Thymus (tissue), 11 donors: ENCODE measurements at regions not wholly inside any gene's neighbourhood (a gene's known extent, or its start where the extent isn't known, plus 50 kb on each side); places are given as distances from the start of the nearest gene placed in this dataset.

Experiments
- DNase-seq, 9 donors: peaks; one replicate each; pipeline ENCODE4 v3.0.0-alpha.2; 2013; ENCODE audit warnings: low spot score in 9 of 9, low read depth in 6 of 9, missing footprints in 1 of 9
- H3K27ac ChIP-seq, 2 donors: one replicate each; pipeline ENCODE4 v1.5.1; 2013; ENCODE audit warnings: control low read depth in 1 of 2, low read depth in 1 of 2, low read length in 1 of 2, mild to moderate bottlenecking in 1 of 2, moderate library complexity in 1 of 2
- H3K27me3 ChIP-seq, 2 donors: one replicate each; pipeline ENCODE4 v1.5.1; 2013; ENCODE audit warnings: low read length in 1 of 2; ENCODE audit not compliant: control insufficient read depth in 2 of 2, insufficient read depth in 1 of 2
- H3K36me3 ChIP-seq, 2 donors: one replicate each; pipeline ENCODE4 v1.5.1; 2013; ENCODE audit warnings: low read length in 1 of 2, mild to moderate bottlenecking in 1 of 2, moderate library complexity in 1 of 2; ENCODE audit not compliant: control insufficient read depth in 2 of 2, insufficient read depth in 2 of 2
- H3K4me1 ChIP-seq, 2 donors: one replicate each; pipeline ENCODE4 v1.5.1; 2013; ENCODE audit warnings: low read length in 2 of 2; ENCODE audit not compliant: control insufficient read depth in 2 of 2, insufficient read depth in 2 of 2
- H3K4me3 ChIP-seq, 2 donors: one replicate each; pipeline ENCODE4 v1.5.1; 2013; ENCODE audit warnings: low read length in 2 of 2, control low read depth in 1 of 2, mild to moderate bottlenecking in 1 of 2
- H3K9me3 ChIP-seq, 2 donors: one replicate each; pipeline ENCODE4 v1.5.1; 2013; ENCODE audit warnings: low read length in 1 of 2, mild to moderate bottlenecking in 1 of 2; ENCODE audit not compliant: control insufficient read depth in 2 of 2, insufficient read depth in 1 of 2
- WGBS: extraction: QIAGEN DNeasy Blood & Tissue Kit; methylation state at CpG from one replicate; pipeline ENCODE4 v1.1.7; 2013; 5-methylcytosine and 5-hydroxymethylcytosine counted together
- donor health status: healthy.

DNA sequence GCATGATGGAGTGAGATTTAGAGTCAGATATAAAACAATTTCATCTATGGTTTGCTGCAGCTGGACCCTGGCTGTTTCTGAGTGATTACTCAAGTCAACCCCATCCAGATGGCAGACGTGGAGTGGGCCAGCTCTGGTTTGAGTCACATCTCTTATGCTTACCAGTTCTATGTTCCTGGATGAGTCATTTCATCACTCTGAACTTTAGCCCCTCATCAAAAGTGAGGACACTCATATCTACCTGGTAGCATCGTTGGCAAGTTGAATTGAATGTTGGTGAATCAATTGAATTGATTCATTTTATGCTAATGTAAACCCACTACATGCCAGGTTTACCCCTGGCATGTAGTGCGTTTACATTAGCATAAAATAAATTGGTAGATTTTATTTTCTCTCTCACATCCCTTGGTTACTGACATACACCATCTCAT is 176.4 kb downstream of the FGF18 start:
- Histone ChIP-seq H3K4me1 (peaks cover 0 to 2% of the 10 kb centered on the region in 2 donors), H3K9me3 (peaks cover 2 to 5% of the 10 kb centered on the region in 2 donors), H3K27me3 (no peaks in the 10 kb centered on the region), H3K36me3 (no peaks in the 10 kb centered on the region), H3K27ac (no peak overlapping the region), H3K4me3 (no peak overlapping the region)
- WGBS: 93% methylated on average over 3 of the region's 3 CpGs
- DNase-seq: no peak

DNA sequence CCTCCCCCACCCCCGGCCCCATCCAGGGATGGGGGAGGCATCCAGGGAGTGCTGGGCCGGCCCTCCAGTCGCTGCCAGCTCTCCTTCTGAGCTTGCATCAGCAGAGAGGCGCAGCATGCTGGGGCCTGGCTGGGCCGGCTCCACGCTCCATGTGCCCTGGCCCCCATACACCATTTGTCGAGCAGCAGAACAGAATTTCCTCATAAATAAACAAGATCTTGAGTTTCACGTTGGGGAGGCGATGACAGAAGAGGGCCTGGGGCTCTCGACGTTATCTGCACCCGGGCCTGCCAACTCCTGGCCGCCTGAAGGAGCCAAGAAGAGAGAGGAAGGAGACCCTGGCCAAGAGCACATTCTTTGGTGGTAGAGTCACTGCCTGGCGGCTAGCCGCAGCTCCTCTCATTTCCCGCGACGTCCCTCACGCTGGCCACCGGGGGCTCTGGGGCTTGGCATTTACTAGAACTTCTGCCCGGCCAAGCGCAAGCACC is 177.0 kb downstream of the FGF18 start:
- Histone ChIP-seq H3K36me3 (no peaks in the 10 kb centered on the region), H3K9me3 (peaks cover 2 to 5% of the 10 kb centered on the region in 2 donors), H3K4me1 (peaks cover 0 to 2% of the 10 kb centered on the region in 2 donors), H3K27ac (peak overlapping the region in 1 of 2 donors; percentile 2), H3K27me3 (no peaks in the 10 kb centered on the region), H3K4me3 (no peak overlapping the region)
- WGBS: 91% methylated on average over 22 of the region's 22 CpGs
- no peak for DNase-seq

DNA sequence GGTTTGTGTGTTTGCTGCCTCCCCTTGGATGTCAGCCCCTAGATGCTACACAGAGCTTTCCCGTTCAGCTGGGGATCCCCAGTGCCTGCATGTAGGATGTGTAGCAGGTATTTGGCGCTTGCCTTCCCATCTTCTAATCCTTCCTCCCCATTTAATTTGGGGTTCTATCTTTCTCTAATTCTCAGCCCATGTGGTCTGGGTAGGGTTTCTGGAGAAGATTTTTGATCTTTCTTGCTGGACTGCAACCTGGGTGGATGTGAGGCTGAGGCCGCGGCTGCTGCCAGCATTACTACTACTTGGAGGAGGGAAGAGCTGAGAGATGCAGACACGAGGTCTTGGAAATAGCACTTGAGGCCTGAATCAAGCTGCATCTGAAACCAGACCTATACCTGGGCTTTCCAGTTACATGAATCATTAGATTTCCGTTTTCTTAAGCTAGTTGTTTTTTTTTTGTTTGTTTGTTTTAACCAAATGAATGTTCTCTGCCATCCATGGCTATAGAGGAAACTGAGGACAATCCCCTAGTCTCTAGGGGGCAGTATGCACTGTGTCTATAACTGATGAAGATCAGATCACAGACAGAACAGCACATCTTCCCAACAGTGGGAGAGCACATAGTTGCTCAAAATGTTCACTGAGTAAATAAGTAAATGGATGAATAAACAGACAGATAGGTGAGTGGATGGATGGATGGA is 178.6 kb downstream of the FGF18 start:
- Histone ChIP-seq H3K36me3 (no peaks in the 10 kb centered on the region), H3K27me3 (no peaks in the 10 kb centered on the region), H3K4me3 (no peak overlapping the region), H3K9me3 (peaks cover 2 to 5% of the 10 kb centered on the region in 2 donors), H3K4me1 (peaks cover 0 to 2% of the 10 kb centered on the region in 2 donors), H3K27ac (no peak overlapping the region)
- no peak for DNase-seq
- WGBS: 94% methylated on average over 6 of the region's 6 CpGs

DNA sequence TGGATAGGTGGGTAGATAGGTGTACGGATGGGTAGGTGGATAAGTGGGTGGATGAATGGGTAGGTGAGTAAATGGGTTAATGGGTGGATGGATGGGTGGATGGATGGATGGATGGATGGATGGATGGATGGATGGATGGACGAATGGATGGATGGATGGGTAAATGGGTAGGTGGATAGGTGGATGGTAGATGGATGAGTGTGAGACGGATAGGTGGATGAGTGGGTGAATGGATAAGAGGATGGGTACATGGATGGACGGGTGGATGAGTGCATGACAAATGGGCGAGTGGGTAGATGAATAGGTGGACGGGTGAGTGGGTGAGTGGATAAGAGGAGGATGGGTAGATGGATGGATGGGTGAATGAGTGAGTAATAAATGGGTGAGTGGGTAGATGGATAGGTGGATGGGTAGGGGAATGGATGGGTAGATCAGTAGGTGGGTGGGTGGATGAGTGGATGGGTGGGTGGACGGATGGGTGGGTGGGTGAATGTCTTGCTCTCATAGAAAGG is 179.2 kb downstream of the FGF18 start:
- WGBS: 95% methylated on average over 7 of the region's 7 CpGs
- no peak for DNase-seq
- peaks cover 2 to 5% of the 10 kb centered on the region in 2 donors for H3K9me3 ChIP-seq
- no peaks in the 10 kb centered on the region for H3K27me3 ChIP-seq
- no peak overlapping the region for H3K4me3 ChIP-seq
- H3K4me1 ChIP-seq: peaks cover 0 to 2% of the 10 kb centered on the region in 2 donors
- H3K27ac ChIP-seq: no peak overlapping the region
- H3K36me3 ChIP-seq: no peaks in the 10 kb centered on the region

DNA sequence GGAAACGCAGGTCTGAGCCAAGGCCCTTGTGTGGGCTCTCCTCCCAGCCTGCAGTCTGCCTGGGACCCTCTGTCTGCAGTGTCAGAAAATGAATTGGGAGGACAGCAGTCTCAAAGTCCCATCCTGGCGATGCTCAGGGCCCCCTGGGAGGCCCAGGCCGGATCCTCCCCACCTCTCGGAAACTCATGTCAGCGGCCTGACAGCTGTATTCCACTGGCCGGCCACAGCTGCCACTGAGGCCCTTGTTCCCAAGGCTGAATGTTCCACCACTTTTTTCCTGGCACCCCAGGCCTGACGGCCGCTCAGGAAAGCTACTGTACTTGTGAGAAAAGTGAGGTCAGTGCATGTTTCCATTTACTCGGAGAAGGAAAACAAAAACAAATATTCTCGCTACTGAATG is 180.0 kb downstream of the FGF18 start:
- 96% methylated on average over 10 of the region's 10 CpGs for WGBS
- DNase-seq: no peak
- H3K9me3 ChIP-seq: peaks cover 2 to 5% of the 10 kb centered on the region in 2 donors
- H3K27ac ChIP-seq: no peak overlapping the region
- H3K27me3 ChIP-seq: no peaks in the 10 kb centered on the region
- H3K4me1 ChIP-seq: peaks cover 0 to 2% of the 10 kb centered on the region in 2 donors
- no peak overlapping the region for H3K4me3 ChIP-seq
- H3K36me3 ChIP-seq: no peaks in the 10 kb centered on the region

DNA sequence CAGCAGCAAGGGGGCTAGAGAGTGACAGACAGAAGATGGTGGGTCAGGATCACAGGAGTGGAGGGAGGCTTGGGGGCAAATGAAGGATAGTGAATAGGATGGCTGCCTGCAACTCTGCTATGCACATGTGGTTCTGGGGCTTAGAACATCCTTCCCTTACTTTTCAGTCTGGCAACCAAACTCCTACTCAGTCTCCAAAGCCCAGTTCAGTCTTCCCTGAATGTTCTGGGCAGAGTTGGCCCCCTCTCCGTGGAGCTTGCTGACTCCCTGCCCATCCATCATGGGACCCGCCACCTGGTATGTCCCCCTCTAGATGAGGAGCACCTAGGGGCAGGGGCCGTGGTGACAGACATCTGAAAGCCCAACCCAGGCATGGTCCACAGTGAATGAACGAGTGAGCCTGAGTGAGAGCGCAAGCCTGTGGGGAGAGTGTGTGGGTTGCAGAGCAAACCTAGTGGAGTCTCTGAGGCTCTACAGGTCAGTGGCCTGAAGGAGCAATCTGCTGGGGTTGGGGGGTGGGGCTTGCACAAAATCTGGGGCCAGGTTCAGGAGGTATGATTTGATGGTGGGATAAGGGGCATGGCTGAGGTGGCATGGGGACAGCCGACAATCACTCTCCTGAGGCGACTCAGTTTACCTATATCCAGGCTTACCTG is 180.6 kb downstream of the FGF18 start:
- Histone ChIP-seq H3K9me3 (peaks cover 2 to 5% of the 10 kb centered on the region in 2 donors), H3K27me3 (no peaks in the 10 kb centered on the region), H3K4me3 (no peak overlapping the region), H3K36me3 (no peaks in the 10 kb centered on the region), H3K4me1 (peaks cover 0 to 2% of the 10 kb centered on the region in 2 donors), H3K27ac (no peak overlapping the region)
- DNase-seq: no peak
- 92% methylated on average over 7 of the region's 7 CpGs for WGBS

DNA sequence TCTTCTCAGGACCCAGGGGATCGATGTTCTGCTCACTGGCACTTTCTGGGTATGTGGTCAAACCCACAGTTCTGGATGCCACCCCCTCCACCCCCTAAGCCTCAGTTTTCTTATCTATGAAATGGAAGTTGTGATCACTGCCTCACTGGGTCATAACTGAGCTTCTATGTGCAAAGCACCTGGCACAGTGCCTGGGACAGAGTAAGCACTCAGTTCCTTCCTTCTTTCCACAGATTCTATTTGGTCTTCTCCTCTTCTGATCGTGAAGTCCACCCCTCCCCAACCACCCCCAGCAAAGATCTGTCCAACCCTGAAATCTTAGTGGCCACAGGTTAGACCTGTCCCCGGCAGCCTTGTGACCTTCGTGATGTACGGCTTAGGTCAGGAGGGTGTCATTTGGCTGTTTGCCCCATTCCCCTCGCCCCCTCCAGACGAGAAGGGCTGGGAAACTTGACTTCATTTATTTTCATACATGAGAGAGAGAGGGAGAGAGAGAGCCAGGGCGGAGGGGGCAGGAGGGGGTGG is 181.4 kb downstream of the FGF18 start:
- no peaks in the 10 kb centered on the region for H3K27me3 ChIP-seq
- no peak overlapping the region for H3K27ac ChIP-seq
- peaks cover 2 to 5% of the 10 kb centered on the region in 2 donors for H3K9me3 ChIP-seq
- H3K4me3 ChIP-seq: no peak overlapping the region
- peaks cover 0 to 2% of the 10 kb centered on the region in 2 donors for H3K4me1 ChIP-seq
- WGBS: 2% methylated on average over 8 of the region's 8 CpGs
- H3K36me3 ChIP-seq: no peaks in the 10 kb centered on the region
- no peak for DNase-seq

DNA sequence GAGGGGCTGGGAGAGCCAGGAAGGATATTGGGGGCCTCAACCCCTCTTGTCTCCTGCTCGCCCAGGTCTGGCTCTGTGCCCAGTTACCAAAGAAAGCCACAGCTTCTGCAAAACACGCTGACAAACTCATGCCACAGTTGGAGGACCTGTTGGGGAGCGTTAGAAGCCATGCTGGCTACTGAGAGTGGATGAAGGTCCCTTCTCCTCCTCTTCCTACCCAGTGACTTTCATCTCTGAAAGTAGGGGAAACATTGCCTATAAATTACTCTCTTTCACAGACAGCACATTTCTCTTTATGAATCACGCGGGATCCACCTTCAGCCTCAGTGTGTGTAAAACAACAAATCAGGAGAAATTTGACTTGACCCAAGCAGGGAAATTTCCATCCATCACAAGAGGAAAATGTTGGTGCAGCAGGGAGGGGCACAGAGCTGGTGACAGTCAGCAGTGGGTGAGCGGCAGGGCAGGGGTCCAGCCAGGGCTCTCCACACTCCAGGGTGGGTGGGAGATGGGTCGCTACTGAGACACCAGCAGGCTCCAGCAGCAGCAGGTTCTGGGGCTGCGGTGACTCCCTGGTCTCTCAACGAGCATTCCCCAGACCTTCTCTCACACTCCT is 181.9 kb downstream of the FGF18 start:
- Histone ChIP-seq H3K27ac (no peak overlapping the region), H3K36me3 (no peaks in the 10 kb centered on the region), H3K27me3 (no peaks in the 10 kb centered on the region), H3K9me3 (peaks cover 2 to 4% of the 10 kb centered on the region in 2 donors), H3K4me1 (peaks cover 0 to 2% of the 10 kb centered on the region in 2 donors), H3K4me3 (no peak overlapping the region)
- 25% methylated on average over 9 of the region's 9 CpGs for whole genome bisulfite sequencing
- DNase-seq: no peak

DNA sequence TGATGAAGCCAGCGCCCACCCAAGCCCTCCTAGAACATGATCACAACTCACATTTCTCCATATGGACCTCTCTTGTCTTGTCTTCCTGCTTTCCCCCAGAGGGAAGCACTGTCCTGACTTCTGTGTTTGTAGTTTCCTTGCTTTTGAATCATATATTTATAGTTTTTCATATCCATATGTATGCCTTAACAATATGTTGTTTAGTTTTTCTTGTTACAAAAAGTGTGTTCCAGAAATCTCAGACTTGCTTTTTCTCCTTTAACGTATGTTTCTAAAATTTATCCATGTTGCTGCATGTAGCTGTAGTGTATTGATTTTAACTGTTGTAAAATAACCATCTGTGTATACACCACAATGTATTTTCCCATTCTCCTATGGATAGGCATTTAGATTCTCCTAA is 182.0 kb upstream of the SMIM23 start:
- Histone ChIP-seq H3K27me3 (no peaks in the 10 kb centered on the region), H3K27ac (no peak overlapping the region), H3K4me3 (no peak overlapping the region), H3K4me1 (peaks cover 0 to 2% of the 10 kb centered on the region in 2 donors), H3K36me3 (no peaks in the 10 kb centered on the region), H3K9me3 (peaks cover 0 to 2% of the 10 kb centered on the region in 2 donors)
- DNase-seq: no peak
- 98% methylated on average over 2 of the region's 2 CpGs for WGBS
